ENCODE measurements at regions not wholly inside any gene's neighbourhood (a gene's known extent, or its start where the extent isn't known, plus 50 kb on each side); places are given as distances from the start of the nearest gene placed in this dataset.

DNA sequence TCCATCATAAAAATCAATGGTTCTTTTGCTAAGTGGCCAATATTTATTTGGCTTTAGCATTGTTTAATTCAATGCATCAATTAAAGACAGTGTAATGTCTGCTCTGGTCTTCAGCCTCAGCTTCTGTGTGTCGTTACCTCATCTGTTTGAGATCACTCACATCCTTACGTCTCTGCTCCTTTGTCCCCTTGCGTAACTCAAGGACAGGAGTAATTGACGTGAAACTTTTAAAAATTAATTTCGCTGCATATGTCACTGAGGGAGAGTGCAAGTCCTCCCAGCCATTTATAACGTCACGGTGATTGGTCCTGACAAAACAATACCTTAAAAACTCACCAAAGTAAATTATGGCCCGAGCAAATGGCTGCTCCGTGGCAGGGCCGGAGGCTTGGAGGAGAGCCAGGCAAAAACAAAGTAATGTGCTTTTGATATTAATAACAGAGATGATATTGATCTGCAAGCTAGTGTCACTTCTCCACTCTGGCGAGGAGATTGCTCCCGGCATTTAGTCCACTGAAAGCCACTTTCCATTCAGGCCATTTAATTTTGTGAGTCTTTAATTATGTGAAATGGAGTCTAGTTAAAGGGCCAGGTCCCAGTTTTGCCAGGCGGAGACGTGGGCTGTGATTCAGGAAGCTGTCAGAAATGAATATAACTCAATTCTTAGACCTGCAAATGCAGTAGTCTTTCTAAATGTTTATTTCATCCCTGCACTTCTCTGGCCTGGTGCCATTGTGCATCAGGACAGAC is 150.9 kb upstream of the POU3F1 start:
- no peak overlapping the region for H3K4me3 ChIP-seq (ENCODE audit: low read depth, low read length)
- TF ChIP-seq, protein P1, sequence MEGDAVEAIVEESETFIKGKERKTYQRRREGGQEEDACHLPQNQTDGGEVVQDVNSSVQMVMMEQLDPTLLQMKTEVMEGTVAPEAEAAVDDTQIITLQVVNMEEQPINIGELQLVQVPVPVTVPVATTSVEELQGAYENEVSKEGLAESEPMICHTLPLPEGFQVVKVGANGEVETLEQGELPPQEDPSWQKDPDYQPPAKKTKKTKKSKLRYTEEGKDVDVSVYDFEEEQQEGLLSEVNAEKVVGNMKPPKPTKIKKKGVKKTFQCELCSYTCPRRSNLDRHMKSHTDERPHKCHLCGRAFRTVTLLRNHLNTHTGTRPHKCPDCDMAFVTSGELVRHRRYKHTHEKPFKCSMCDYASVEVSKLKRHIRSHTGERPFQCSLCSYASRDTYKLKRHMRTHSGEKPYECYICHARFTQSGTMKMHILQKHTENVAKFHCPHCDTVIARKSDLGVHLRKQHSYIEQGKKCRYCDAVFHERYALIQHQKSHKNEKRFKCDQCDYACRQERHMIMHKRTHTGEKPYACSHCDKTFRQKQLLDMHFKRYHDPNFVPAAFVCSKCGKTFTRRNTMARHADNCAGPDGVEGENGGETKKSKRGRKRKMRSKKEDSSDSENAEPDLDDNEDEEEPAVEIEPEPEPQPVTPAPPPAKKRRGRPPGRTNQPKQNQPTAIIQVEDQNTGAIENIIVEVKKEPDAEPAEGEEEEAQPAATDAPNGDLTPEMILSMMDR (IDR thresholded peaks at IDR 0.05; ENCODE audit: insufficient read depth, low read depth, low read length) = no peak
- DNase-seq (ENCODE audit: low read depth) = no peak

DNA sequence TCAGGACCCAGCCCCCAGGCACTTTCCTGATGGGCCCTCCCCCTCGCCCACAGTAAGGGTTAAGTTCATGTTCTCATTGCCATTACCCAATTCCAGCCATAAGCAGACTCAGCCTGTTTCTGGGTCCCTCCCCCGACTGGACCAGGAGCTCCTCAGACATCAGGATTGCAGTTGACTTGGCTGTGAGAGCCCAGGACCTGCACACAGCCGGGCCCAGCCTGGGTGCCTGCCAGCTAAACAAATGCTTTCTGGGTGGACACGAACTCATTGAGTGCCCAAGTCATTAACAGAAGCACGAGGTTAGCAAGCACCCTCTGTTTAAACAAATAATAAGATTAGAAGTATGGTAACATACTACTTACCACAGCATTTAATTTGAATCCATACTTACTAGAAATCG is 147.9 kb upstream of the POU3F1 start:
- TF ChIP-seq, protein P1 (IDR thresholded peaks at IDR 0.05; ENCODE audit: insufficient read depth, low read depth, low read length) = no peak
- H3K4me3 ChIP-seq (ENCODE audit: low read depth, low read length) = no peak overlapping the region
- DNase-seq (ENCODE audit: low read depth) = no peak

DNA sequence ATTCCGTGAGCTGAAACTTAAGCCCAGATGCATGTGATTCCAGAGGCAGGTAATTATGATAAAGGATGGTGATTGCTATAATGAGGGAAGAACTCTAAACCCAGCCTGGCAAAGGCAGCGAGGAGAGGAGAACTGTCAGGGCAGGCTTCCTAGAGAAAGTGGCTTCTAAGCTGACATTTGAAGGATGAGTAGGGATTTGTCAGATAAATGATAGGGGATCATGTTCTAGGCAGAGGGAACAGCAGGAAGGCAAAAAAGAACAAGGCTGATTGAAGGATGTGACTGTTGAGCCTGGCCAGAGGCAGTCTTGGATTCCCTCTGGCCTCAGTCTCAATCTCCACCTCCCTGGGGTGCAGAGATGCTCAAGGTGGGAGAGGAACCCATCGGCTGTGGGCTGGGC is 146.4 kb upstream of the POU3F1 start:
- DNase-seq (ENCODE audit: low read depth) = no peak
- TF ChIP-seq, protein P1 (IDR thresholded peaks at IDR 0.05; ENCODE audit: insufficient read depth, low read depth, low read length) = no peak
- H3K4me3 ChIP-seq (ENCODE audit: low read depth, low read length) = no peak overlapping the region

DNA sequence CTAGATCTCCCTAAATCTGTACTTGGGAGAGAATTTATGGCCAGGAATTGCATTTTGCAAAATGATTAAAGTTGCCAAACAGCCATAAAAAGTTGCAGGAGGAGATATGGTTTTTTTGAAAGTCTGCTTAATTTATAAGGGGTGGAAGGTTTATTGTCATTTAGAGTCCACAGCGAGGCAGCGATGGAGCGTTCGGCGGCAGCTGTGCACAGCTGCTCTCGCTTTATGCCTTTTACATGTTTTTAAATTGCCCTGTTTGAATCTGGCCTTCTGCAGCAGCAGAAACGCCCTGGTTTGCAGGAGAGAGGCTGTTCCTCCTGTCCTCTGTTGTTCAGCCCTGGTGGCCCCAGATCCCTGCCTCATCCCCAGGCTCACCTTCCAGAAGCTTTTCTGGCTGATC is 144.9 kb upstream of the POU3F1 start:
- TF ChIP-seq, protein P1 (IDR thresholded peaks at IDR 0.05; ENCODE audit: insufficient read depth, low read depth, low read length) = no peak
- peak; percentile 8 for DNase-seq (ENCODE audit: low read depth)
- H3K4me3 ChIP-seq (ENCODE audit: low read depth, low read length) = no peak overlapping the region

- TF ChIP-seq, protein P1 (IDR thresholded peaks at IDR 0.05; ENCODE audit: insufficient read depth, low read depth, low read length) = no peak
- DNase-seq (ENCODE audit: low read depth) = no peak
- no peak overlapping the region for H3K4me3 ChIP-seq (ENCODE audit: low read depth, low read length)
Measured at GRCh38 chr1:38190983-38191382, 144.4 kb upstream of the POU3F1 start.

DNA sequence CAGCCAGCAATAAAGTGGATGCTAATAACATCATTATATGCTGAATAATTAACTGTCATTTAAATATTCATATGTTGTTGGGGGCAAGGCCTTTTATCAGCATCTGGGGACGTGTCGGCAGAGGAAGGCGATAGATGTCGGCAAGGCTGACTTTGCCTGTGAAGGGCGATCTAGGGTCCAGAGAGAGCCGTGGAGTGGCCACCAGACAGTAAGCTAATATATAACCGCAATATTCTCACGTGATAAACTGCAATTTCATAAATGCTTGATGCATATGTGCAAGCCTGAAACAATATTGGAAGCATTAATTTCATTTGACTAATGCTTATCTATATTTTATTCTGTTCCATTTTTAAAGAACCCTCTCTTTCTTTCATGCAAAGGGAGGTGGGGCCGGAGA is 141.0 kb upstream of the POU3F1 start:
- no peak overlapping the region for H3K4me3 ChIP-seq (ENCODE audit: low read depth, low read length)
- DNase-seq (ENCODE audit: low read depth) = no peak
- TF ChIP-seq, protein P1 (IDR thresholded peaks at IDR 0.05; ENCODE audit: insufficient read depth, low read depth, low read length) = no peak

DNA sequence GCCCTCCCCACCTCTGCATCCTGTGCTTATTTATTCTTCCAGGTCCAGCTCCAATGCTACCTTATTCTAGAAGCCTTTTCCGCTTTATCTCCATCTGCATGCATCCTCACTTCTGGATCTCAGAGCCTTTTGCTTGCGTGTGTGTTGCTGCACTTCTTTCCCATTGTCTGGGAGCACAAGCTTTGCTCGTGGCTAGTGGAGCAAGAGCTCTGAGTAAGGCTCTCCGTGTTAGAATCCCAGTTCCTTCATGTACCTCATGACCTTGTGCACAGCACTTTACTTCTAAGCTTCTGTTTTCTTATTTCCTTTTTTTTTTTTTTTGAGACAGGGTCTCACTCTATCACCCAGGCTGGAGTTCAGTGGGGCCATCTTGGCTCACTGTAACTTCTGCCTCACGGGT is 140.0 kb upstream of the POU3F1 start:
- DNase-seq (ENCODE audit: low read depth) = no peak
- TF ChIP-seq, protein P1 (IDR thresholded peaks at IDR 0.05; ENCODE audit: insufficient read depth, low read depth, low read length) = no peak
- no peak overlapping the region for H3K4me3 ChIP-seq (ENCODE audit: low read depth, low read length)

Measured in fibroblast of villous mesenchyme (primary cell).